IMR-90 (cell line): ENCODE measurements at regions not wholly inside any gene's neighbourhood (a gene's known extent, or its start where the extent isn't known, plus 50 kb on each side); places are given as distances from the start of the nearest gene placed in this dataset.
A peak's percentile ranks its signal among the peaks of the same experiment; 100 is the strongest.

Source experiments
- ATAC-seq: fragments of 200-7000 bp; cut with Tn5 transposase; 2 replicates; pipeline ENCODE4 v1.9.1; 2020; ENCODE audit warnings: low read depth, mild to moderate bottlenecking, moderate library complexity
- BruUV-seq: library from RNA; stranded (reverse); fragments of 400-500 nt; replicated peaks from 2 replicates; lab custom pipeline; 2021; lab: Mats Ljungman, UMichigan
- CTCF ChIA-PET: fragments of 300-600 bp; formaldehyde crosslinking; extraction: SDS; loops from one replicate; lab custom pipeline; 2021; ENCODE audit warnings: antibody characterized with exemption; lab: Yijun Ruan, JAX
- POLR2A ChIA-PET: fragments of 300-600 bp; sonication (Branson Sonifier 250); formaldehyde crosslinking; loops from one replicate; lab custom pipeline; 2022; ENCODE audit warnings: antibody characterized with exemption; ENCODE audit not compliant: unreplicated experiment; lab: Charles Lee
- DNase-seq: peaks from one replicate; pipeline ENCODE4 v3.0.0; 2013
- H2AFZ ChIP-seq: replicated peaks from 2 replicates; pipeline ENCODE3; 2013; ENCODE audit warnings: low read length, mild to moderate bottlenecking; ENCODE audit not compliant: poor library complexity
- H2AK5ac ChIP-seq: 2 replicates; pipeline ENCODE4 v1.6.1; 2013; ENCODE audit warnings: low read depth, low read length, inconsistent platforms
- H2AK9ac ChIP-seq: replicated peaks from 2 replicates; pipeline ENCODE3; 2013; ENCODE audit warnings: mild to moderate bottlenecking, low read depth, low read length, moderate library complexity; ENCODE audit not compliant: poor library complexity
- H2BK120ac ChIP-seq: 2 replicates; pipeline ENCODE4 v1.6.1; 2013; ENCODE audit warnings: low read depth, low read length, inconsistent platforms
- H2BK15ac ChIP-seq: 3 replicates; pipeline ENCODE4 v1.6.1; 2013; ENCODE audit warnings: low read depth, low read length, inconsistent platforms
- H2BK20ac ChIP-seq: 2 replicates; pipeline ENCODE4 v1.6.1; 2013; ENCODE audit warnings: low read depth, mild to moderate bottlenecking, inconsistent platforms, low read length, moderate library complexity
- H2BK5ac ChIP-seq: 2 replicates; pipeline ENCODE4 v1.6.1; 2013; ENCODE audit warnings: mild to moderate bottlenecking, low read depth, low read length, inconsistent platforms; ENCODE audit not compliant: poor library complexity, severe bottlenecking
- H3K14ac ChIP-seq: replicated peaks from 2 replicates; pipeline ENCODE4 v1.6.1; 2013; ENCODE audit warnings: low read depth, low read length, inconsistent platforms
- H3K18ac ChIP-seq: 2 replicates; pipeline ENCODE4 v1.6.1; 2013; ENCODE audit warnings: low read depth, low read length, control low read depth
- H3K23ac ChIP-seq: 2 replicates; pipeline ENCODE4 v1.6.1; 2013; ENCODE audit warnings: low read depth, low read length, inconsistent platforms
- H3K27ac ChIP-seq: 2 replicates; pipeline ENCODE4 v1.5.1; 2013; ENCODE audit warnings: mild to moderate bottlenecking, control low read depth, low read length; ENCODE audit not compliant: insufficient read depth
- H3K27me3 ChIP-seq: 2 replicates; pipeline ENCODE4 v1.6.1; 2013; ENCODE audit warnings: low read length; ENCODE audit not compliant: control insufficient read depth, insufficient read depth
- H3K36me3 ChIP-seq: 2 replicates; pipeline ENCODE4 v1.6.1; 2013; ENCODE audit warnings: low read length, mixed read lengths; ENCODE audit not compliant: control insufficient read depth, insufficient read depth
- H3K4ac ChIP-seq: 2 replicates; pipeline ENCODE4 v1.6.1; 2013; ENCODE audit warnings: low read depth, low read length, inconsistent platforms
- H3K4me1 ChIP-seq: 2 replicates; pipeline ENCODE4 v1.6.1; 2013; ENCODE audit warnings: low read length, mixed read lengths; ENCODE audit not compliant: control insufficient read depth, insufficient read depth
- H3K4me2 ChIP-seq: 2 replicates; pipeline ENCODE4 v1.6.1; 2013; ENCODE audit warnings: low read depth, mild to moderate bottlenecking, control low read depth, low read length, moderate library complexity
- H3K4me3 ChIP-seq: 2 replicates; pipeline ENCODE4 v1.5.1; 2013; ENCODE audit warnings: low read depth, mild to moderate bottlenecking, control low read depth, low read length, moderate library complexity; ENCODE audit not compliant: insufficient read depth
- H3K56ac ChIP-seq: 2 replicates; pipeline ENCODE4 v1.6.1; 2013; ENCODE audit warnings: low read length, inconsistent platforms; ENCODE audit not compliant: insufficient read depth; ENCODE audit errors: extremely low read depth
- H3K79me1 ChIP-seq, 2 experiments: 2 replicates each; pipeline ENCODE4 v1.6.1; 2013; ENCODE audit warnings: low read length in 2 of 2, inconsistent platforms in 1 of 2, low read depth in 1 of 2
- H3K9ac ChIP-seq: 2 replicates; pipeline ENCODE4 v1.6.1; 2013; ENCODE audit warnings: low read depth, low read length, control low read depth
- H3K9me1 ChIP-seq: 2 replicates; pipeline ENCODE4 v1.6.1; 2013; ENCODE audit warnings: low read length, inconsistent platforms; ENCODE audit not compliant: insufficient read depth
- H3K9me3 ChIP-seq: 2 replicates; pipeline ENCODE4 v1.6.1; 2013; ENCODE audit warnings: low read length; ENCODE audit not compliant: control insufficient read depth, insufficient read depth
- H4K20me1 ChIP-seq: 2 replicates; pipeline ENCODE4 v1.6.1; 2013; ENCODE audit warnings: low read length, inconsistent platforms; ENCODE audit not compliant: insufficient read depth
- H4K5ac ChIP-seq: 2 replicates; pipeline ENCODE4 v1.6.1; 2013; ENCODE audit warnings: mild to moderate bottlenecking, low read depth, low read length, control low read depth
- H4K8ac ChIP-seq, 2 experiments: 2 replicates each; pipeline ENCODE4 v1.6.1; 2013; ENCODE audit warnings: low read depth in 2 of 2, low read length in 2 of 2, control low read depth in 1 of 2, inconsistent platforms in 1 of 2
- H4K91ac ChIP-seq: 2 replicates; pipeline ENCODE4 v1.6.1; 2013; ENCODE audit warnings: low read depth, low read length, inconsistent platforms; ENCODE audit not compliant: insufficient read depth
- BHLHE40 ChIP-seq: fragments of 150-350 bp; IDR thresholded peaks from 2 replicates; pipeline ENCODE4 v1.6.1; 2016; ENCODE audit warnings: mild to moderate bottlenecking, low read depth, low read length
- FOS ChIP-seq: fragments of 150-350 bp; IDR thresholded peaks from 2 replicates; pipeline ENCODE4 v1.6.1; 2016; ENCODE audit warnings: low read depth, low read length
- MAFK ChIP-seq: IDR thresholded peaks from 2 replicates; pipeline ENCODE4 v1.6.1; 2012; ENCODE audit warnings: low read depth, low read length, improper control_type of control experiment
- MAZ ChIP-seq: IDR thresholded peaks from 2 replicates; pipeline ENCODE4 v1.6.1; 2012; ENCODE audit warnings: low read depth, mild to moderate bottlenecking, low read length, improper control_type of control experiment, moderate library complexity, borderline replicate concordance
- MXI1 ChIP-seq: IDR thresholded peaks from 2 replicates; pipeline ENCODE4 v1.6.1; 2012; ENCODE audit warnings: low read depth, mild to moderate bottlenecking, low read length, moderate library complexity, borderline replicate concordance
- NFE2L2 ChIP-seq: fragments of 150-350 bp; IDR thresholded peaks from 2 replicates; pipeline ENCODE4 v1.6.1; 2016; ENCODE audit warnings: low read depth, mild to moderate bottlenecking, low read length
- POLR2A ChIP-seq: IDR thresholded peaks from 2 replicates; pipeline ENCODE4 v1.6.1; 2012; ENCODE audit warnings: mild to moderate bottlenecking, low read depth, low read length
- RCOR1 ChIP-seq: IDR thresholded peaks from 2 replicates; pipeline ENCODE4 v1.6.1; 2012; ENCODE audit warnings: mild to moderate bottlenecking, low read length, improper control_type of control experiment; ENCODE audit not compliant: insufficient replicate concordance
- RFX5 ChIP-seq: IDR thresholded peaks from 2 replicates; pipeline ENCODE4 v1.8.0; 2012; ENCODE audit warnings: low read depth, mild to moderate bottlenecking, low read length, moderate library complexity
- USF2 ChIP-seq: fragments of 150-350 bp; IDR thresholded peaks from 2 replicates; pipeline ENCODE4 v1.6.1; 2017; ENCODE audit warnings: mild to moderate bottlenecking, antibody characterized with exemption, low read length, low read depth
- dilution Hi-C: fragments of 300-500 bp; cut with HindIII; formaldehyde crosslinking; loops from one replicate; pipeline ENCODE4 v1.14.3; 2018; ENCODE audit warnings: low sequenced_read_pairs; ENCODE audit not compliant: unreplicated experiment
- in situ Hi-C: fragments of 300-500 bp; cut with MboI; formaldehyde crosslinking; loops from 3 replicates; pipeline ENCODE4 v1.14.3; 2019; ENCODE audit warnings: low sequenced_read_pairs, inconsistent platforms, mixed read lengths
- intact Hi-C: fragments of 100-400 bp; cut with micrococcal nuclease; formaldehyde crosslinking; loops from 2 replicates; pipeline ENCODE4 v1.10.0; 2022
- TF ChIP-seq, protein P1 (sequence below): fragments of 150-350 bp; IDR thresholded peaks from 2 replicates; pipeline ENCODE4 v1.6.1; 2016; ENCODE audit warnings: low read depth, mild to moderate bottlenecking, low read length, moderate library complexity, borderline replicate concordance

- H3K9ac ChIP-seq, result no peak overlapping the region
- H4K20me1 ChIP-seq, result no peaks in the 10 kb centered on the region
- no peak overlapping the region for H3K27ac ChIP-seq
- H2AFZ ChIP-seq, result no peak overlapping the region
- in situ Hi-C loops (no loop called here), intact Hi-C loops (no loop called here), dilution Hi-C loops (no loop called here)
- H3K4me2 ChIP-seq, result no peak overlapping the region
- ChIA-PET POLR2A (no interaction called here), CTCF (interaction anchor here (1.0 to 1.5 kb wide), 4 partner anchors 17 to 67 kb away, joined by 4 read pairs; no protein-coding TSS in a partner anchor)
- H3K18ac ChIP-seq, result peak overlapping the region; percentile 20
- peak overlapping the region; percentile 55; the same call in 1 of the 2 replicates for H2BK120ac ChIP-seq
- H3K14ac ChIP-seq, result no peak overlapping the region
- no peak overlapping the region; the same call in 2 of the 3 replicates for H2BK15ac ChIP-seq
- no peak overlapping the region for H3K4me3 ChIP-seq
- no peak overlapping the region for H4K5ac ChIP-seq
- peaks cover 6% of the 10 kb centered on the region for H3K27me3 ChIP-seq
- peaks cover 9% of the 10 kb centered on the region; the same call in 1 of the 2 replicates for H3K9me3 ChIP-seq
- DNase-seq, result no peak
- no peaks in the 10 kb centered on the region for H3K36me3 ChIP-seq
- peak overlapping the region; percentile 66 for H2BK20ac ChIP-seq
- no peak overlapping the region for H2BK5ac ChIP-seq
- peak overlapping the region; percentile 28; the same call in 1 of the 2 replicates for H4K91ac ChIP-seq
- no peak overlapping the region for H3K56ac ChIP-seq
- H3K4ac ChIP-seq, result no peak overlapping the region; the same call in 1 of the 2 replicates
- no peak for TF ChIP-seq MXI1
- TF ChIP-seq FOS, result no peak
- no peak for TF ChIP-seq MAZ
- TF ChIP-seq NFE2L2, result no peak
- TF ChIP-seq, protein P1, sequence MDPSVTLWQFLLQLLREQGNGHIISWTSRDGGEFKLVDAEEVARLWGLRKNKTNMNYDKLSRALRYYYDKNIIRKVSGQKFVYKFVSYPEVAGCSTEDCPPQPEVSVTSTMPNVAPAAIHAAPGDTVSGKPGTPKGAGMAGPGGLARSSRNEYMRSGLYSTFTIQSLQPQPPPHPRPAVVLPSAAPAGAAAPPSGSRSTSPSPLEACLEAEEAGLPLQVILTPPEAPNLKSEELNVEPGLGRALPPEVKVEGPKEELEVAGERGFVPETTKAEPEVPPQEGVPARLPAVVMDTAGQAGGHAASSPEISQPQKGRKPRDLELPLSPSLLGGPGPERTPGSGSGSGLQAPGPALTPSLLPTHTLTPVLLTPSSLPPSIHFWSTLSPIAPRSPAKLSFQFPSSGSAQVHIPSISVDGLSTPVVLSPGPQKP, result no peak
- TF ChIP-seq RFX5, result no peak
- TF ChIP-seq RCOR1, result no peak
- TF ChIP-seq MAFK, result no peak
- TF ChIP-seq BHLHE40, result no peak
- no peak for TF ChIP-seq POLR2A
- TF ChIP-seq USF2, result no peak
- H3K9me1 ChIP-seq, result no peaks in the 10 kb centered on the region
- no peak overlapping the region for H2AK5ac ChIP-seq
- peak overlapping the region in 1 of 2 experiments; percentile 20; a peak in 1 of 4 replicates for H4K8ac ChIP-seq
- H3K4me1 ChIP-seq, result peaks cover 5% of the 10 kb centered on the region
- no peaks in the 10 kb centered on the region for H3K79me1 ChIP-seq
- no peak overlapping the region for H2AK9ac ChIP-seq
- no peak overlapping the region for H3K23ac ChIP-seq
- no peak for ATAC-seq
- BruUV-seq, result no TSS peak
Measured at GRCh38 chr2:175234153-175234552, 52.6 kb upstream of the ATP5MC3 start.
